Frontal cortex (tissue), 3 donors: ENCODE measurements at regions not wholly inside any gene's neighbourhood (a gene's known extent, or its start where the extent isn't known, plus 50 kb on each side); places are given as distances from the start of the nearest gene placed in this dataset.

Experiments used
- DNase-seq, 2 donors: peaks; one replicate each; pipeline ENCODE4 v3.0.0; 2012; ENCODE audit warnings: low spot score in 2 of 2
- FAIRE-seq: peaks from 2 replicates; lab custom pipeline; 2012; peaks lifted over from hg19 to GRCh38; lab: Jason Lieb, UNC
- donor health status: control.
- donor health status: control.
- donor health status: control.

GRCh38 chr6:170232186-170233002 is 58.5 kb downstream of the DLL1 start:
- FAIRE-seq (no peak), DNase-seq (no peak)

- no peak for DNase-seq
- no peak for FAIRE-seq
Measured at GRCh38 chr6:170231293-170232185, 59.3 kb downstream of the DLL1 start.

- DNase-seq (no peak), FAIRE-seq (no peak)
Measured at GRCh38 chr6:170230520-170231292, 60.2 kb downstream of the DLL1 start.

GRCh38 chr6:170229851-170230519 is 60.9 kb downstream of the DLL1 start:
- no peak for FAIRE-seq

GRCh38 chr6:170229396-170229795 is 61.5 kb downstream of the DLL1 start:
- no peak for DNase-seq
- no peak for FAIRE-seq

More at GRCh38 chr6:170229851-170230519, 60.9 kb downstream of the DLL1 start:
- no peak for DNase-seq

GRCh38 chr6:170228946-170229310 is 62.0 kb downstream of the DLL1 start:
- DNase-seq: no peak

GRCh38 chr6:170227996-170228945 is 62.6 kb downstream of the DLL1 start:
- no peak for DNase-seq
- no peak for FAIRE-seq

More at GRCh38 chr6:170228946-170229310, 62.0 kb downstream of the DLL1 start:
- FAIRE-seq: no peak

- DNase-seq: no peak
- FAIRE-seq: no peak
Measured at GRCh38 chr6:170227521-170227983, 63.3 kb downstream of the DLL1 start.

GRCh38 chr6:170226647-170227046 is 64.2 kb downstream of the DLL1 start:
- FAIRE-seq (no peak), DNase-seq (no peak)

GRCh38 chr6:170225852-170226417 is 64.9 kb downstream of the DLL1 start:
- DNase-seq: no peak
- no peak for FAIRE-seq

- DNase-seq (no peak), FAIRE-seq (no peak)
Measured at GRCh38 chr6:170224694-170225660, 65.9 kb downstream of the DLL1 start.

GRCh38 chr6:170223718-170224693 is 66.9 kb downstream of the DLL1 start:
- DNase-seq: no peak

GRCh38 chr6:170222498-170223471 is 68.1 kb downstream of the DLL1 start:
- FAIRE-seq (no peak), DNase-seq (no peak)

More at GRCh38 chr6:170223718-170224693, 66.9 kb downstream of the DLL1 start:
- FAIRE-seq: no peak

- no peak for DNase-seq
Measured at GRCh38 chr6:170221753-170222400, 69.0 kb downstream of the DLL1 start.

More at GRCh38 chr6:170221753-170222400, 69.0 kb downstream of the DLL1 start:
- no peak for FAIRE-seq
